ENCODE measurements at regions not wholly inside any gene's neighbourhood (a gene's known extent, or its start where the extent isn't known, plus 50 kb on each side); places are given as distances from the start of the nearest gene placed in this dataset.

DNA sequence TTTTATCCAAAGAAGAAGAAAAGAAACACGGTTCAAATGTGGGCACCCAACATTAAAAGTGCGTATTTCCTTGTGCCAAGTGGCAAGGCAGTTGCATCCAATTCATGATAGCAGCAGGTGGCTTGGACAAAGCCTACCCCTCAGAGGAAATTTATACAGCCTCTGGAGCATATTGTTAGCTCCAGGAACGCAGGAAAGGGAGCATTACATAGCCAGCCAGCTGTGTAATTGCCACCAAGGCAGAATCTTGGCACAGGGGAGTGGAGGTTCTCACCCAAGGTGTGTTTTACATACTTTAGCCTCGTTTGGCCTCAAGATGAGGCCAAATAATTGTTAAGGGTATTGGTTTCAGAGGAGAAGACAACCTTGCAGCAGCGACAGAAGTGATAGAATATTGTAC is 526.9 kb downstream of the TMEM182 start:
- Histone ChIP-seq H2BK5ac (ENCODE audit: low read length) (no peak overlapping the region), H3K9me3 (replicated peaks in 1 of 2; ENCODE audit: control insufficient read depth in 2 of 2, insufficient read depth in 1 of 2, low read depth in 1 of 2, low read length in 2 of 2) (peaks cover 0 to 3% of the 10 kb centered on the region in 2 donors), H2AK5ac (ENCODE audit: low read depth, low read length) (no peak overlapping the region), H2BK15ac (ENCODE audit: low read length) (no peak overlapping the region), H3K14ac (ENCODE audit: low read length) (no peak overlapping the region), H3K18ac (ENCODE audit: low read length) (no peak overlapping the region), H3K27ac (replicated peaks; ENCODE audit: low read length) (no peak overlapping the region), H4K8ac (ENCODE audit: low read depth, low read length) (no peak overlapping the region), H4K91ac (ENCODE audit: low read depth, low read length, poor library complexity) (no peak overlapping the region), H3K4ac (ENCODE audit: low read length) (no peak overlapping the region), H3K4me3 (ENCODE audit: low read length in 2 of 2) (no peak overlapping the region), H2AFZ (ENCODE audit: low read length) (peak overlapping the region; percentile 68), H3K9ac (ENCODE audit: low read depth, low read length, poor library complexity) (no peak overlapping the region), H3K23ac (ENCODE audit: low read depth, low read length, poor library complexity) (no peak overlapping the region), H2BK120ac (ENCODE audit: low read depth, low read length) (no peak overlapping the region), H3K4me2 (ENCODE audit: insufficient read depth, low read length, poor library complexity, severe bottlenecking) (no peak overlapping the region), H2BK12ac (ENCODE audit: low read length) (no peak overlapping the region), H3K27me3 (ENCODE audit: control insufficient read depth in 3 of 3, insufficient read depth in 3 of 3, low read depth in 1 of 3, low read length in 3 of 3) (no peaks in the 10 kb centered on the region), H3K4me1 (ENCODE audit: control insufficient read depth in 2 of 2, insufficient read depth in 1 of 2, low read depth in 1 of 2, low read length in 2 of 2) (peaks cover 11 to 25% of the 10 kb centered on the region in 2 donors), H3K36me3 (replicated peaks in 1 of 2; ENCODE audit: control insufficient read depth in 2 of 2, insufficient read depth in 2 of 2, low read length in 2 of 2) (no peaks in the 10 kb centered on the region), H3K79me1 (ENCODE audit: low read depth, low read length) (no peaks in the 10 kb centered on the region)
- WGBS, 2 donors (ENCODE audit: extremely low coverage in 2 of 2, insufficient read length in 2 of 2, insufficient replicate concordance in 1 of 2): no CpG with 5 or more reads among the region's 5 CpGs
- DNase-seq (ENCODE audit: low spot score): no peak

DNA sequence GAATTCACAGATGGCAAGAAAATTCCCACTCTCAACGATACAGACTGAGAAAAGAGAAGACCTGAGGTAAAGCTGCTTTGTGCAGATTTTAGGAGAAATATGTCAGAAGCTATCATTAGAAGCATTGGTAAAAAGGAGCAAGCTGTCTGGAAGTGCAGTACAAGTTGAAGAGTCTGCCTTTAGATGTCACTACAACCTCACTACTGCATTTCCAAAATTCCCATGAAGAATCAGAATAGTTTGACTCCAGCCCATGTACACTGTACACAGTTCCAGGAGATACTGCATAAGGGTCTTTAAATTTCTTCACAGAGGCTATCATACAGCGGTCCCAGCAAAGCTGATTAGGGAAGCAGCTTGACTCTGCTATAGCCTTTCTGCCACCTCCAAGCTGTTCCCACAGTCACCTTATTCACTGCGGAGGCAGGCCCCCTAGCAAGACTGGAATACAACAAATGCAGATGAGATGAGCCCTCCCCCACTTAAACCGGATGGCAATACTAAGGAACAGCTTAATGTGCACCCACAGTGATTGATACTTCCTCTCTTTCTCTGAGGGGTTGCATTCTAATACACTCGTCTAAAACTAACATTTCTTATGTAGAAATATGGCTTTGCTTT is 527.4 kb downstream of the TMEM182 start:
- Histone ChIP-seq H2BK120ac (ENCODE audit: low read depth, low read length) (no peak overlapping the region), H3K18ac (ENCODE audit: low read length) (no peak overlapping the region), H3K36me3 (replicated peaks in 1 of 2; ENCODE audit: control insufficient read depth in 2 of 2, insufficient read depth in 2 of 2, low read length in 2 of 2) (no peaks in the 10 kb centered on the region), H2BK15ac (ENCODE audit: low read length) (no peak overlapping the region), H3K9me3 (replicated peaks in 1 of 2; ENCODE audit: control insufficient read depth in 2 of 2, insufficient read depth in 1 of 2, low read depth in 1 of 2, low read length in 2 of 2) (peaks cover 0 to 3% of the 10 kb centered on the region in 2 donors), H3K4me1 (ENCODE audit: control insufficient read depth in 2 of 2, insufficient read depth in 1 of 2, low read depth in 1 of 2, low read length in 2 of 2) (peaks cover 11 to 30% of the 10 kb centered on the region in 2 donors), H2AK5ac (ENCODE audit: low read depth, low read length) (no peak overlapping the region), H3K79me1 (ENCODE audit: low read depth, low read length) (no peaks in the 10 kb centered on the region), H3K4me3 (ENCODE audit: low read length in 2 of 2) (no peak overlapping the region), H2AFZ (ENCODE audit: low read length) (peak overlapping the region; percentile 68), H3K4me2 (ENCODE audit: insufficient read depth, low read length, poor library complexity, severe bottlenecking) (no peak overlapping the region), H3K14ac (ENCODE audit: low read length) (no peak overlapping the region), H3K4ac (ENCODE audit: low read length) (no peak overlapping the region), H3K27me3 (ENCODE audit: control insufficient read depth in 3 of 3, insufficient read depth in 3 of 3, low read depth in 1 of 3, low read length in 3 of 3) (no peaks in the 10 kb centered on the region), H3K27ac (replicated peaks; ENCODE audit: low read length) (no peak overlapping the region), H4K8ac (ENCODE audit: low read depth, low read length) (no peak overlapping the region), H3K23ac (ENCODE audit: low read depth, low read length, poor library complexity) (no peak overlapping the region), H4K91ac (ENCODE audit: low read depth, low read length, poor library complexity) (no peak overlapping the region), H3K9ac (ENCODE audit: low read depth, low read length, poor library complexity) (no peak overlapping the region), H2BK12ac (ENCODE audit: low read length) (no peak overlapping the region), H2BK5ac (ENCODE audit: low read length) (no peak overlapping the region)
- no CpG with 5 or more reads among the region's 5 CpGs for WGBS, 2 donors (ENCODE audit: extremely low coverage in 2 of 2, insufficient read length in 2 of 2, insufficient replicate concordance in 1 of 2)
- no peak for DNase-seq (ENCODE audit: low spot score)

DNA sequence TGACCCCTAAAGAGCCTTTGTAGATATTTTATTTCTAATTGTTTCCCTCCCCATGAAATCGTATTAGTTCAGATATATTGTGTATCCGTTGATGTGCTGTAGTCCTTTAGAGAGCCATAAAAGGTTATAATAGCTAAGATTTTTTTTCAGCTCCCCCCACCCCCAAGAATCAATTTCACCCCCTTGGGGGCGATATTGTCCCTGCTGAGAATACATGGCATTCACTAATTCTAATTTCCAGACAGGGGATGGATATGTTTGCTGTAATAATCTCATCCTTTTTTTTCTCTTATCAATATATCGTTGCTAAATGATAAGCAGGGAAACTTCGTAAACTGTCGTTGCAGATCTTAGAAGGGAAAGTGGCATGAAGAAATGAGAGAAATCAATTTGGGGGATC is 530.7 kb downstream of the TMEM182 start:
- no peak overlapping the region for H3K4me3 ChIP-seq (ENCODE audit: low read length in 2 of 2)
- WGBS, 2 donors (ENCODE audit: extremely low coverage in 2 of 2, insufficient read length in 2 of 2, insufficient replicate concordance in 1 of 2): no CpG with 5 or more reads among the region's 6 CpGs

DNA sequence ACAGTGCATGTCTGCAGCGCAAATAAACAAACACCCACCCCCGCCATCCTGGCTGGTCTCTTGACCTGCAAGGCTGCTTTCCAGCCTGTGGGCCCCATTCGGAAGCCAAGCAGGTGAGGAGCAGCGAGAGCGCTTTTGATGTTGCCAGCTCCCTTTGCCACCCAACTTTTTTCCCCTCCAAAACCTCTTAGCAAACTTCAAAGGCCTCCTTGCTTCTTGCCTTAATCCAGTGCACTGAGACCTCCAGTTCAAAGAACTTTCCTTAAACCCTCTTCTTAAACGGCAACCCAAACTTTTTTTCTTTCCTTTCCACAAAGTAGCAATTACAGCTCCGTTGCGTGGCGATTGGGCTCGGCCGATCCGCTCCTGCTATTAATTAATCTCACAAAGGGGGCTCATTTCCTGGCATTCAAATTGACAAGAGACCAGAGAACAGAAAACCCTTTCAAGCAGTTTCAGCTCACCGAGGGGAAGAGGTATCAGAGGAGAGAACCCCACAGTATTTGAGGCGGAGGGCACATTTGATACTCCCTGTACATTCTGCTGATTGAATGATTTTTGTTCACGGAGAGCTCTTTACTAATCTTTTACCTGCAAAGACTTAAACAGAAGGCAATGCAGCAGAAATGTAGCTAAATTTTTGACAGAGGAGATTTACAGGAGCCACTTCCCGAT is 531.4 kb downstream of the TMEM182 start:
- H2BK15ac ChIP-seq (ENCODE audit: low read length): no peak overlapping the region
- H3K9me3 ChIP-seq (replicated peaks in 1 of 2; ENCODE audit: control insufficient read depth in 2 of 2, insufficient read depth in 1 of 2, low read depth in 1 of 2, low read length in 2 of 2): peaks cover 0 to 3% of the 10 kb centered on the region in 2 donors
- no peaks in the 10 kb centered on the region for H3K27me3 ChIP-seq (ENCODE audit: control insufficient read depth in 3 of 3, insufficient read depth in 3 of 3, low read depth in 1 of 3, low read length in 3 of 3)
- H3K23ac ChIP-seq (ENCODE audit: low read depth, low read length, poor library complexity): no peak overlapping the region
- H3K36me3 ChIP-seq (replicated peaks in 1 of 2; ENCODE audit: control insufficient read depth in 2 of 2, insufficient read depth in 2 of 2, low read length in 2 of 2): no peaks in the 10 kb centered on the region
- peaks cover 8 to 42% of the 10 kb centered on the region in 2 donors for H3K4me1 ChIP-seq (ENCODE audit: control insufficient read depth in 2 of 2, insufficient read depth in 1 of 2, low read depth in 1 of 2, low read length in 2 of 2)
- no peak overlapping the region for H2AK5ac ChIP-seq (ENCODE audit: low read depth, low read length)
- H3K4me2 ChIP-seq (ENCODE audit: insufficient read depth, low read length, poor library complexity, severe bottlenecking): peak overlapping the region; percentile 34
- no peak for DNase-seq (ENCODE audit: low spot score)
- no peak overlapping the region for H2BK5ac ChIP-seq (ENCODE audit: low read length)
- H3K9ac ChIP-seq (ENCODE audit: low read depth, low read length, poor library complexity): no peak overlapping the region
- WGBS, 2 donors (ENCODE audit: extremely low coverage in 2 of 2, insufficient read length in 2 of 2, insufficient replicate concordance in 1 of 2): no CpG with 5 or more reads among the region's 16 CpGs
- no peak overlapping the region for H2BK12ac ChIP-seq (ENCODE audit: low read length)
- H4K8ac ChIP-seq (ENCODE audit: low read depth, low read length): no peak overlapping the region
- no peaks in the 10 kb centered on the region for H3K79me1 ChIP-seq (ENCODE audit: low read depth, low read length)
- no peak overlapping the region for H4K91ac ChIP-seq (ENCODE audit: low read depth, low read length, poor library complexity)
- no peak overlapping the region for H2BK120ac ChIP-seq (ENCODE audit: low read depth, low read length)
- no peak overlapping the region for H3K4ac ChIP-seq (ENCODE audit: low read length)
- H3K4me3 ChIP-seq (ENCODE audit: low read length in 2 of 2): no peak overlapping the region
- no peak overlapping the region for H3K18ac ChIP-seq (ENCODE audit: low read length)
- H3K14ac ChIP-seq (ENCODE audit: low read length): no peak overlapping the region
- peak overlapping the region; percentile 65 for H2AFZ ChIP-seq (ENCODE audit: low read length)
- H3K27ac ChIP-seq (replicated peaks; ENCODE audit: low read length): peak overlapping the region; percentile 1

More for the DNA sequence above, 530.7 kb downstream of the TMEM182 start:
- no peak overlapping the region for H3K23ac ChIP-seq (ENCODE audit: low read depth, low read length, poor library complexity)
- no peak overlapping the region for H2BK15ac ChIP-seq (ENCODE audit: low read length)
- H2BK5ac ChIP-seq (ENCODE audit: low read length): no peak overlapping the region
- H3K4ac ChIP-seq (ENCODE audit: low read length): no peak overlapping the region
- no peaks in the 10 kb centered on the region for H3K79me1 ChIP-seq (ENCODE audit: low read depth, low read length)
- H2BK120ac ChIP-seq (ENCODE audit: low read depth, low read length): no peak overlapping the region
- peak overlapping the region; percentile 1 for H3K27ac ChIP-seq (replicated peaks; ENCODE audit: low read length)
- H3K4me2 ChIP-seq (ENCODE audit: insufficient read depth, low read length, poor library complexity, severe bottlenecking): no peak overlapping the region
- H4K91ac ChIP-seq (ENCODE audit: low read depth, low read length, poor library complexity): no peak overlapping the region
- no peak overlapping the region for H3K18ac ChIP-seq (ENCODE audit: low read length)
- no peaks in the 10 kb centered on the region for H3K36me3 ChIP-seq (replicated peaks in 1 of 2; ENCODE audit: control insufficient read depth in 2 of 2, insufficient read depth in 2 of 2, low read length in 2 of 2)
- peak overlapping the region; percentile 65 for H2AFZ ChIP-seq (ENCODE audit: low read length)
- no peaks in the 10 kb centered on the region for H3K27me3 ChIP-seq (ENCODE audit: control insufficient read depth in 3 of 3, insufficient read depth in 3 of 3, low read depth in 1 of 3, low read length in 3 of 3)
- H2BK12ac ChIP-seq (ENCODE audit: low read length): no peak overlapping the region
- no peak for DNase-seq (ENCODE audit: low spot score)
- H2AK5ac ChIP-seq (ENCODE audit: low read depth, low read length): no peak overlapping the region
- H4K8ac ChIP-seq (ENCODE audit: low read depth, low read length): no peak overlapping the region
- H3K9me3 ChIP-seq (replicated peaks in 1 of 2; ENCODE audit: control insufficient read depth in 2 of 2, insufficient read depth in 1 of 2, low read depth in 1 of 2, low read length in 2 of 2): peaks cover 0 to 3% of the 10 kb centered on the region in 2 donors
- H3K9ac ChIP-seq (ENCODE audit: low read depth, low read length, poor library complexity): no peak overlapping the region
- H3K14ac ChIP-seq (ENCODE audit: low read length): no peak overlapping the region
- peaks cover 11 to 43% of the 10 kb centered on the region in 2 donors for H3K4me1 ChIP-seq (ENCODE audit: control insufficient read depth in 2 of 2, insufficient read depth in 1 of 2, low read depth in 1 of 2, low read length in 2 of 2)

Data from neuronal stem cell (in vitro differentiated cells).